ENCODE measurements at regions not wholly inside any gene's neighbourhood (a gene's known extent, or its start where the extent isn't known, plus 50 kb on each side); places are given as distances from the start of the nearest gene placed in this dataset.

DNA sequence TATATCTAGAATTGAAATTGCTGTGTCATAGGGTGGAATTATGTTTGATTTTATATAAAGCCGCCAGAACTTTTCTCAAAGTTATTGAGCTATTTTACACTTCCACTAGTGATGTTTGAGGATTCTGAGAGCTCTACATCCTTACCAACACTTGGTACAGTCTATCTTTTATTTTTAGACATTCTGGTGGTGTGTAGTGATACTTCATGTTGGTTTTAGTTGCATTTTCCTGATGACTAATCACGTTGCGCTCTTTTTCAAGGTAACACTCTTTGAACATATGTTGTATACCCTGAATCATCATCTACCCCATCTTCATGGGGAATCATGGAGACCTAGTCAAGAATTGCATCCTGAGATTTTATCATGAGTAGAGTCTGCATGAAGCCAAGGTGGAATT lies 141.7 kb downstream of the NXNL2 start:
- TF ChIP-seq TAF1 (IDR thresholded peaks at IDR 0.05; ENCODE audit: borderline replicate concordance, low read depth, low read length) (no peak), POLR2AphosphoS5 (IDR thresholded peaks at IDR 0.05; ENCODE audit: low read depth, low read length) (no peak), POLR2A (IDR thresholded peaks at IDR 0.05; ENCODE audit: low read depth, low read length) (no peak)
